Adrenal gland (tissue), 9 donors: ENCODE measurements at regions not wholly inside any gene's neighbourhood (a gene's known extent, or its start where the extent isn't known, plus 50 kb on each side); places are given as distances from the start of the nearest gene placed in this dataset.

Experiments used
- DNase-seq, 7 donors: peaks; one replicate each; pipeline ENCODE4 v3.0.0-alpha.2; 2019 to 2020
- H3K27ac ChIP-seq, 5 donors: fragments of 200-600 bp; sonication (generic) in 4 of 5; 1 replicate in 3 of 5; 2 replicates in 2 of 5; pipeline versions ENCODE4 v1.5.1 to v1.8.0; 2016 to 2020; ENCODE audit warnings: mild to moderate bottlenecking in 1 of 5
- H3K27me3 ChIP-seq: fragments of 200-600 bp; 2 replicates; pipeline ENCODE4 v1.8.0; 2021
- H3K36me3 ChIP-seq, 2 donors: fragments of 200-600 bp; replicated peaks in 1 of 2; 1 replicate in 1 of 2; 2 replicates in 1 of 2; pipeline versions ENCODE4 v1.5.1 to v1.8.0; 2018 to 2022
- H3K4me1 ChIP-seq, 2 donors: fragments of 200-600 bp; replicated peaks in 1 of 2; 1 replicate in 1 of 2; 2 replicates in 1 of 2; pipeline versions ENCODE4 v1.5.1 to v1.8.0; 2018 to 2021
- H3K4me3 ChIP-seq, 4 donors: fragments of 200-600 bp; sonication (generic) in 3 of 4; one replicate each; pipeline ENCODE4 v1.5.1; 2016 to 2018
- H3K9me3 ChIP-seq, 3 donors: fragments of 200-600 bp; sonication (generic) in 1 of 3; replicated peaks in 1 of 3; 1 replicate in 2 of 3; 2 replicates in 1 of 3; pipeline versions ENCODE4 v1.5.1 to v1.8.0; 2016 to 2021
- CTCF ChIP-seq, 6 experiments: fragments of 450-650 bp in 4 of 6; fragments of 200-600 bp in 2 of 6; sonication (generic) in 1 of 6; IDR thresholded peaks; 1 replicate in 5 of 6; 2 replicates in 1 of 6; pipeline versions ENCODE4 v1.5.1 to v1.8.0; 2016 to 2021; ENCODE audit warnings: antibody characterized with exemption in 6 of 6, mild to moderate bottlenecking in 2 of 6, moderate library complexity in 1 of 6
- POLR2A ChIP-seq, 2 donors: fragments of 450-650 bp; IDR thresholded peaks; one replicate each; pipeline ENCODE4 v1.6.1; 2017; ENCODE audit warnings: antibody characterized with exemption in 2 of 2, mild to moderate bottlenecking in 2 of 2, moderate library complexity in 1 of 2
- WGBS, 4 donors: extraction: QIAGEN DNeasy Blood & Tissue Kit in 2 of 4; methylation state at CpG; one replicate each; pipeline versions ENCODE4 v1.1.5 to v1.1.7; 2013 to 2017; 5-methylcytosine and 5-hydroxymethylcytosine counted together
- intact Hi-C, 2 donors: fragments of 100-400 bp; cut with DNase I; formaldehyde crosslinking; loops; one replicate each; pipeline versions ENCODE4 v1.14.1 to v1.15.0; 2022 to 2023
- donor health status: healthy with polysubstance abuse.
- donor health status: Bipolar disorder and iron deficiency.
- donor health status: DM: yes; HTN: yes; CAD: no.
- donor health status: DM: no; HTN: no; CAD: no.
- donor health status: DM: no; HTN: no; CAD: no.

GRCh38 chr3:34067536-34068051 lies 269.2 kb downstream of the PDCD6IP start:
- WGBS, 4 donors: 64 to 76% (median 72%) methylated on average over 5 of the region's 5 CpGs
- Histone ChIP-seq H3K9me3 (no peaks in the 10 kb centered on the region), H3K27ac (no peak overlapping the region), H3K27me3 (no peaks in the 10 kb centered on the region), H3K36me3 (no peaks in the 10 kb centered on the region), H3K4me1 (no peaks in the 10 kb centered on the region), H3K4me3 (no peak overlapping the region)
- no peak for TF ChIP-seq CTCF (IDR thresholded peaks at IDR 0.05)
- TF ChIP-seq POLR2A (IDR thresholded peaks at IDR 0.05): no peak
- intact Hi-C loops: no loop called here
- no peak for DNase-seq

- Histone ChIP-seq H3K27ac (no peak overlapping the region), H3K9me3 (no peaks in the 10 kb centered on the region), H3K4me3 (no peak overlapping the region), H3K36me3 (no peaks in the 10 kb centered on the region), H3K4me1 (no peaks in the 10 kb centered on the region), H3K27me3 (no peaks in the 10 kb centered on the region)
- TF ChIP-seq CTCF (IDR thresholded peaks at IDR 0.05) (no peak), POLR2A (IDR thresholded peaks at IDR 0.05) (no peak)
- no peak for DNase-seq
- intact Hi-C loops: no loop called here
- WGBS, 4 donors: 77 to 89% (median 79%) methylated on average over 7 of the region's 7 CpGs
These were observed 270.1 kb downstream of the PDCD6IP start for GRCh38 chr3:34068505-34068904.

- H3K4me1 ChIP-seq: no peaks in the 10 kb centered on the region
- no peak for DNase-seq
- WGBS, 4 donors: 67 to 84% (median 76%) methylated on average over 6 of the region's 6 CpGs
- no peak overlapping the region for H3K27ac ChIP-seq
- no peak for TF ChIP-seq POLR2A (IDR thresholded peaks at IDR 0.05)
- TF ChIP-seq CTCF (IDR thresholded peaks at IDR 0.05): no peak
- no peaks in the 10 kb centered on the region for H3K36me3 ChIP-seq
- H3K27me3 ChIP-seq: no peaks in the 10 kb centered on the region
- intact Hi-C loops: no loop called here
- H3K4me3 ChIP-seq: no peak overlapping the region
- no peaks in the 10 kb centered on the region for H3K9me3 ChIP-seq
These were observed 272.6 kb downstream of the PDCD6IP start for GRCh38 chr3:34070831-34071585.

- Histone ChIP-seq H3K36me3 (no peaks in the 10 kb centered on the region), H3K9me3 (no peaks in the 10 kb centered on the region), H3K4me3 (no peak overlapping the region), H3K27ac (no peak overlapping the region), H3K4me1 (no peaks in the 10 kb centered on the region), H3K27me3 (no peaks in the 10 kb centered on the region)
- intact Hi-C loops: no loop called here
- WGBS, 4 donors: 75 to 80% (median 77%) methylated on average over 2 of the region's 2 CpGs
- TF ChIP-seq POLR2A (IDR thresholded peaks at IDR 0.05) (no peak), CTCF (IDR thresholded peaks at IDR 0.05) (no peak)
- no peak for DNase-seq
These were observed 273.9 kb downstream of the PDCD6IP start for GRCh38 chr3:34072297-34072696.
